HepG2 (cell line): ENCODE measurements at regions not wholly inside any gene's neighbourhood (a gene's known extent, or its start where the extent isn't known, plus 50 kb on each side); places are given as distances from the start of the nearest gene placed in this dataset.

Source experiments
- ATAC-seq: fragments of 200-7000 bp; cut with Tn5 transposase; 3 replicates; pipeline ENCODE4 v1.9.1; 2020; ENCODE audit warnings: mild to moderate bottlenecking, moderate library complexity
- BruUV-seq: library from RNA; stranded (reverse); fragments of 400-500 nt; replicated peaks from 2 replicates; lab custom pipeline; 2021; lab: Mats Ljungman, UMichigan
- CTCF ChIA-PET: fragments of 300-600 bp; formaldehyde crosslinking; extraction: SDS; loops from one replicate; lab custom pipeline; 2021; ENCODE audit warnings: low total read pairs, inconsistent platforms, low intra/inter-chr PET ratio; lab: Yijun Ruan, JAX
- POLR2A ChIA-PET: fragments of 350-600 bp; sonication (Branson Sonifier 250); formaldehyde crosslinking; loops from one replicate; lab custom pipeline; 2020; ENCODE audit warnings: antibody characterized with exemption, inconsistent platforms; lab: Yijun Ruan, JAX
- DNase-seq: peaks from one replicate; pipeline ENCODE4 v3.0.0-alpha.2; 2015; ENCODE audit warnings: low spot score
- FAIRE-seq: peaks from 3 replicates; lab custom pipeline; 2011; peaks lifted over from hg19 to GRCh38; lab: Jason Lieb, UNC
- H2AFZ ChIP-seq: one replicate; pipeline ENCODE4 v1.6.1; 2011; ENCODE audit warnings: low read length, inconsistent platforms
- H3K27ac ChIP-seq: fragments of 300-600 bp; 3 replicates; pipeline ENCODE4 v1.8.0; 2011; ENCODE audit warnings: mixed run types, mild to moderate bottlenecking, mixed read lengths, low read length, inconsistent platforms; ENCODE audit not compliant: insufficient read depth; ENCODE audit errors: extremely low read length
- H3K27me3 ChIP-seq, 2 experiments: fragments of 200-600 bp in 1 of 2; 2 replicates in 1 of 2; 3 replicates in 1 of 2; pipeline versions ENCODE4 v1.6.0 to v1.8.0; 2011; ENCODE audit warnings: low read length in 2 of 2, mild to moderate bottlenecking in 2 of 2, moderate library complexity in 2 of 2, inconsistent platforms in 1 of 2; ENCODE audit not compliant: insufficient read depth in 2 of 2, control insufficient read depth in 1 of 2
- H3K36me3 ChIP-seq, 2 experiments: fragments of 200-600 bp in 1 of 2; replicated peaks in 1 of 2; 2 replicates in 1 of 2; 3 replicates in 1 of 2; pipeline versions ENCODE4 v1.5.1 to v1.8.0; 2011; ENCODE audit warnings: low read length in 2 of 2, inconsistent platforms in 1 of 2; ENCODE audit not compliant: insufficient read depth in 2 of 2, control insufficient read depth in 1 of 2
- H3K4me1 ChIP-seq: 2 replicates; pipeline ENCODE4 v1.5.1; 2012; ENCODE audit warnings: low read length, inconsistent platforms; ENCODE audit not compliant: insufficient read depth
- H3K4me2 ChIP-seq: 2 replicates; pipeline ENCODE4 v1.6.0; 2011; ENCODE audit warnings: low read depth, low read length, inconsistent platforms
- H3K4me3 ChIP-seq, 3 experiments: fragments of 200-600 bp in 1 of 3; sonication (generic), shearing (Covaris generic) in 1 of 3; replicated peaks in 1 of 3; 2 replicates each; pipeline ENCODE4 v1.5.1; 2011 to 2016; ENCODE audit warnings: low read length in 3 of 3, inconsistent platforms in 2 of 3, low read depth in 2 of 3, mild to moderate bottlenecking in 2 of 3, control low read depth in 1 of 3, mixed read lengths in 1 of 3; ENCODE audit not compliant: insufficient read depth in 1 of 3
- H3K79me2 ChIP-seq: one replicate; pipeline ENCODE4 v1.6.1; 2011; ENCODE audit warnings: low read length, inconsistent platforms; ENCODE audit not compliant: insufficient read depth
- H3K9ac ChIP-seq: 2 replicates; pipeline ENCODE4 v1.6.0; 2011; ENCODE audit warnings: mild to moderate bottlenecking, low read depth, low read length, inconsistent platforms; ENCODE audit not compliant: insufficient read depth
- H3K9me3 ChIP-seq: 2 replicates; pipeline ENCODE4 v1.5.1; 2012; ENCODE audit warnings: mild to moderate bottlenecking, low read length
- H4K20me1 ChIP-seq: 2 replicates; pipeline ENCODE4 v1.6.0; 2011; ENCODE audit warnings: inconsistent platforms, mild to moderate bottlenecking, low read length, moderate library complexity; ENCODE audit not compliant: insufficient read depth
- ASH2L ChIP-seq: fragments of 300-600, 200-600 bp; sonication (generic); IDR thresholded peaks from 2 replicates; pipeline ENCODE4 v1.7.0; 2017; ENCODE audit warnings: low read depth, mild to moderate bottlenecking, moderate library complexity, mixed read lengths, low read length; ENCODE audit not compliant: insufficient read length
- CEBPB ChIP-seq: IDR thresholded peaks from 2 replicates; pipeline ENCODE4 v1.6.1; 2011; ENCODE audit warnings: low read depth, low read length, improper control_type of control experiment, borderline replicate concordance
- CEBPG ChIP-seq: IDR thresholded peaks from 2 replicates; pipeline ENCODE4 v1.6.1; 2016
- FOXA3 ChIP-seq: IDR thresholded peaks from 2 replicates; pipeline ENCODE4 v1.6.1; 2016; ENCODE audit warnings: missing genetic modification reagents, missing compliant biosample characterization
- HDAC2 ChIP-seq: sonication (generic); formaldehyde crosslinking; IDR thresholded peaks from 2 replicates; pipeline ENCODE4 v1.4.0; 2020; ENCODE audit warnings: missing genetic modification reagents
- HNRNPL ChIP-seq: fragments of 200-400 bp; formaldehyde crosslinking; IDR thresholded peaks from 2 replicates; pipeline ENCODE4 v1.6.1; 2017; ENCODE audit warnings: mild to moderate bottlenecking, low read depth, low read length
- ZNF264 ChIP-seq: sonication (generic); formaldehyde crosslinking; IDR thresholded peaks from 2 replicates; pipeline ENCODE4 v1.4.0; 2020; ENCODE audit warnings: missing genetic modification reagents
- ZNF501 ChIP-seq: sonication (generic); formaldehyde crosslinking; IDR thresholded peaks from 2 replicates; pipeline ENCODE4 v1.5.1; 2020; ENCODE audit warnings: mild to moderate bottlenecking, moderate library complexity, missing genetic modification reagents
- ZNF841 ChIP-seq: sonication (generic); formaldehyde crosslinking; IDR thresholded peaks from 2 replicates; pipeline ENCODE4 v1.8.1; 2023; ENCODE audit warnings: missing genetic modification reagents, borderline replicate concordance
- ZNF878 ChIP-seq: sonication (generic); formaldehyde crosslinking; IDR thresholded peaks from 2 replicates; pipeline ENCODE4 v1.8.1; 2023; ENCODE audit warnings: mild to moderate bottlenecking, missing genetic modification reagents, moderate library complexity
- ZZZ3 ChIP-seq: sonication (generic); formaldehyde crosslinking; IDR thresholded peaks from 2 replicates; pipeline ENCODE4 v1.4.0; 2020; ENCODE audit warnings: missing genetic modification reagents, mild to moderate bottlenecking, borderline replicate concordance
- WGBS: methylation state at CpG from one replicate; pipeline ENCODE4 v1.1.6; 2017; ENCODE audit warnings: low lambda C conversion rate; 5-methylcytosine and 5-hydroxymethylcytosine counted together
- in situ Hi-C: cut with HindIII; loops from 2 replicates; pipeline ENCODE4 v1.10.0; 2017; ENCODE audit warnings: low pct_unique_long_range_greater_than_20kb; ENCODE audit not compliant: extremely low pct_ligation_motif_present
- intact Hi-C: fragments of 100-400 bp; cut with micrococcal nuclease; formaldehyde crosslinking; loops from one replicate; pipeline ENCODE4 v1.10.0; 2022; ENCODE audit not compliant: unreplicated experiment
- TF ChIP-seq, protein P1 (sequence below): sonication (generic); formaldehyde crosslinking; IDR thresholded peaks from 2 replicates; pipeline ENCODE4 v1.5.1; 2020; ENCODE audit warnings: missing genetic modification reagents, mild to moderate bottlenecking, borderline replicate concordance

GRCh38 chr13:111858571-111858970 is 208.4 kb upstream of the SOX1 start:
- no peak for ATAC-seq
- in situ Hi-C loops: no loop called here

More at GRCh38 chr13:111858571-111858970, 208.4 kb upstream of the SOX1 start:
- no peak overlapping the region for H3K9ac ChIP-seq
- CTCF ChIA-PET: no interaction called here
- no peaks in the 10 kb centered on the region for H3K4me1 ChIP-seq
- no TSS peak for BruUV-seq
- no peak for FAIRE-seq
- no peaks in the 10 kb centered on the region for H3K36me3 ChIP-seq
- no peak overlapping the region for H3K4me3 ChIP-seq
- H3K79me2 ChIP-seq: no peaks in the 10 kb centered on the region
- H4K20me1 ChIP-seq: no peaks in the 10 kb centered on the region
- H3K27me3 ChIP-seq: peaks cover 4 to 49% of the 10 kb centered on the region in 2 experiments; a peak in 4 of 5 replicates
- H3K4me2 ChIP-seq: no peak overlapping the region
- H3K9me3 ChIP-seq: no peaks in the 10 kb centered on the region
- no peak overlapping the region for H2AFZ ChIP-seq
- 39% methylated on average over 6 of the region's 14 CpGs for WGBS
- H3K27ac ChIP-seq: no peak overlapping the region
- TF ChIP-seq FOXA3 (no peak), ZNF878 (CRISPR knock-in tag) (no peak), ZNF501 (no peak), ZZZ3 (CRISPR knock-in tag) (no peak), ZNF841 (CRISPR knock-in tag) (no peak), ASH2L (no peak), CEBPG (no peak), HDAC2 (no peak), HNRNPL (no peak), CEBPB (no peak), ZNF264 (CRISPR knock-in tag) (no peak)
- TF ChIP-seq, protein P1, sequence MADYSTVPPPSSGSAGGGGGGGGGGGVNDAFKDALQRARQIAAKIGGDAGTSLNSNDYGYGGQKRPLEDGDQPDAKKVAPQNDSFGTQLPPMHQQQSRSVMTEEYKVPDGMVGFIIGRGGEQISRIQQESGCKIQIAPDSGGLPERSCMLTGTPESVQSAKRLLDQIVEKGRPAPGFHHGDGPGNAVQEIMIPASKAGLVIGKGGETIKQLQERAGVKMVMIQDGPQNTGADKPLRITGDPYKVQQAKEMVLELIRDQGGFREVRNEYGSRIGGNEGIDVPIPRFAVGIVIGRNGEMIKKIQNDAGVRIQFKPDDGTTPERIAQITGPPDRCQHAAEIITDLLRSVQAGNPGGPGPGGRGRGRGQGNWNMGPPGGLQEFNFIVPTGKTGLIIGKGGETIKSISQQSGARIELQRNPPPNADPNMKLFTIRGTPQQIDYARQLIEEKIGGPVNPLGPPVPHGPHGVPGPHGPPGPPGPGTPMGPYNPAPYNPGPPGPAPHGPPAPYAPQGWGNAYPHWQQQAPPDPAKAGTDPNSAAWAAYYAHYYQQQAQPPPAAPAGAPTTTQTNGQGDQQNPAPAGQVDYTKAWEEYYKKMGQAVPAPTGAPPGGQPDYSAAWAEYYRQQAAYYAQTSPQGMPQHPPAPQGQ (CRISPR knock-in tag): no peak
- POLR2A ChIA-PET: no interaction called here
- intact Hi-C loops: no loop called here
- DNase-seq: no peak
